GM04503 (cell line): ENCODE measurements at regions not wholly inside any gene's neighbourhood (a gene's known extent, or its start where the extent isn't known, plus 50 kb on each side); places are given as distances from the start of the nearest gene placed in this dataset.
A peak's percentile ranks its signal among the peaks of the same experiment; 100 is the strongest.

Experiments used
- DNase-seq: peaks from one replicate; pipeline ENCODE4 v3.0.0-alpha.2; 2012; ENCODE audit warnings: low read depth

DNA sequence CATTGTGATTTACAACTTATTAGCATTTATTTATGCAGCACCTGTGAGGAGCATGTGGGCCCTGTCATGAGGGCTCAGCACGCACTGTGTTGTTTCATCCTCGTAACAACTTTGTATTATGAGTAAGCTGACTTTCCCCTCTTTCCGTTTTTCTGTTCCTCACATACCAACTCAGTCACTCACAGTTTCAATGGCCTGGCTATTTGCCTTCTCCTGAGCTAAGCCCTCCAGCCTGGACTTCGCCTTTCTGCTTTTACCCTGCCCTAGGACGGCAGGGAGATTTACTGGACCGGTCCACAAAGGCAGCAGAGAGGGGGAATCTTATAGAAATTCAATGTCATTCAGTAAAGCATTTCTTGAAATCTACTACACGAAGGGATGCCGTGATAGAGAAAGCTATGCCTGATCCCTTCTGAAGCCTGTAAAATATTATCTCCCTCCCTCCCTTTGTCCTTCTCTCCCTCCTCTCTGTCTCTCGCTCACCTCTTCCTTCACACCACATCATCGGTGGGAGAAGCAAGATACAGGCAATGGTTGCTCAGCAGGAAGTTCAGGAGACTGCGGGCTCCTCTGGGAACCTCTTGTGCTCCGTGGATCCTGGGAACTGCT lies 219.2 kb upstream of the TBX3 start:
- peak; percentile 54 for DNase-seq

DNA sequence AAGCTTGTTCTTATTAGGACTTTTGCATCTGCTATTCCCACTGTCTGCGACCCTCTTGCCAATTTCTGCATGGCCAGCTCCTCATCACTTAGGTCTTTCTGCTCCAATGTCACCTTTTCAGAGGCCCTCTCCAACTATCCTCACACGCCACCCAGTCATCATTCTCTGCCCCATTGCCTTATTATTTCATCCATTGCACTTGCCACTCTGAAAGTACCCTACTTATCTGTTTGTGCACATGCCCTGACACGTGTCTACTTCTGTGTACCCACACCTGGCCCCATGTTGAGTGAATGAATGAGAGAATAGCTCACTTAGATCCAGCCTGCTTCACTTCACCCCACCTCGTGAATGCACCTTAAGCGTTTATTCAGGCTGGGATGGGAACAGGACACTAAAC lies 218.7 kb upstream of the TBX3 start:
- no peak for DNase-seq

DNA sequence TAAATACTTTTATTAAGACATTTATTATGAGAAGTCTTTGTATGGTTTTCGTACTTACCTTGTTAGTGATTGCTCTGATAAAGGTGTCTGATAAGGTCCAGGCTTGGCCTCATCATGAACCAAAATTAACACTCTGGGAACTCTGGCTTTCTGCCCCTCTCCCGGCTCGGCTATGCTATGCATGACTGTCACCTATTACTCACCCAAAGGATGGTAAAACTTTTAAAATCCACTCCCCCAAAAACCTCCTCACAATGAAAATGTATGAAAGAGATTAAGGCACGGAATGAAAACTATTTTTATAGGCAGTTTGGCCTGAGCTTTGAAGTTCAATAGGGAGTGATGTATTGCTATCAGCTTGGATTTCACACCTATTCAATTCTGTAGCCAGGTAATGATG lies 217.3 kb upstream of the TBX3 start:
- no peak for DNase-seq

DNA sequence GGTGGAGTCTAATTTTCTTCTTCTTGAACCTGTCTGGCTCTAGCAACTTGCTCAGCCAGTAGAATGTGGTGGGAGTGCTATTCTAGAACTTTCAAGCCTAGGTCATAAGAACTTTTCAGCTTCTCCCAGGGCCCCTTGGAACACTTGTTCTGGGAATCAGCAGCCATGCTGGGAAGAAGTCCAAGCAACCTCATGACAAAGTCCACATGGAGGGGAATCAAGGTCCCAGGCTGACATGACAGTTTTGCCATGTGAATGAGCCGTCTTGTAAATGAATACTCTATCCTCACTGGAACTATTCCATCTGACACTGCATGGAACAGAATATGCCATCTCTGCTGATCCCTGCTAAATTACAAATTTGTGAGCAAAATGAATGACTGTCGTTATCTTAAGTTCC lies 214.2 kb upstream of the TBX3 start:
- no peak for DNase-seq

DNA sequence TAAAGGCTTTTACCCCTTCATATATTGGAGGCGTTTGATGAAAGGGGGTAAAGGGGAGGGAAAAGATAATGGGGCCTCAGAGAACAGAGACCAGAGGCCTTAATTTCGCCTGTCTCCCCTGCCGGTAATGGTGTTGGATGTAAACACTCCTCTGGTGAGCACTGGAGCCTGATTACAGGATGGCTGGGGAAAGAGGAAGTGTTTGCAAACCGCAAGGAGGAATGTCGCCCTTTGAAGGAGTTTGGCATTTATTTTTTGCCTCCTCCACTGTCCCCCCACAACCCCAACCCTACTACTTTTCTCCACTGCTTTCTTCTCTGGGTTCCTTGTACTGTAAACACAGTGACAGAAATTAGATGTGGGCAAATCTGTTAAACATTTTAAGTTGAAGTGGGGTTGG lies 211.9 kb upstream of the TBX3 start:
- DNase-seq: no peak

DNA sequence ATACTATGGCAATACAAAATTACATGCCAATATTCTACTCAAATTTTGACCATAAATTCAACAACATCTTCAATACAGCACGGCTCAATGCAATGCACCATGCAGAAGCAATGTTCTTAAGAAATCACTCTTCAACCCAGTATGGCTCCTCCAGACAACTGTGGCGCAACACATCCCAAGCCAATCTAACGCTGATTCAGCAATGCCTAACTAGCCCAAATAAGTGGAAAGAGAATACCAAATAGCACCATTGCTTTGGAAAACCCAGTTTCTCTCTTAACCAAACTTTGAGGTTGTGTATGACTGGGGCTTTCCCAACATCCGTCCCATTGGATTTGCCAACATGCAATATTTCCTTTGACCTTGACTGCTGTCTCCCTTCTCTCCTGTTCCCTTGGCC lies 211.1 kb upstream of the TBX3 start:
- no peak for DNase-seq

DNA sequence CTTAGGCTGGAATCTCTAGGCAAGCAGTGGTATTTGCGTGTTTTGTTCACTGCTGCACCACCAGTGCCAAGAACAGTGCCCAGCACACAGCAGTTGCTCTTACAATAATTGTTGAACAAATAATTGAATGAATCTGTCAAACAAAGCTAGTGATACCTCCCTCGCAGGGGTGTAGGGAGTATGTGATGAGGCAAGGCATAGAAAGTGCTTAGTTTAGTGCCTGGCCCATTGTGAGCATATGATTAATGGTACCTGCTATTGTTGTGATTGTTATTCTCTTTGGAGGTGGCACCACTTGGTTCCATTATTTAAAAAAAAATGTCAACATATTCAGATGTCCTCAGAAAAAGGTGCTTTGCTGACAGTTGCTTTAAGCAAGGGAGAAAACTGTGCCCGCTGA lies 210.1 kb upstream of the TBX3 start:
- DNase-seq: no peak

DNA sequence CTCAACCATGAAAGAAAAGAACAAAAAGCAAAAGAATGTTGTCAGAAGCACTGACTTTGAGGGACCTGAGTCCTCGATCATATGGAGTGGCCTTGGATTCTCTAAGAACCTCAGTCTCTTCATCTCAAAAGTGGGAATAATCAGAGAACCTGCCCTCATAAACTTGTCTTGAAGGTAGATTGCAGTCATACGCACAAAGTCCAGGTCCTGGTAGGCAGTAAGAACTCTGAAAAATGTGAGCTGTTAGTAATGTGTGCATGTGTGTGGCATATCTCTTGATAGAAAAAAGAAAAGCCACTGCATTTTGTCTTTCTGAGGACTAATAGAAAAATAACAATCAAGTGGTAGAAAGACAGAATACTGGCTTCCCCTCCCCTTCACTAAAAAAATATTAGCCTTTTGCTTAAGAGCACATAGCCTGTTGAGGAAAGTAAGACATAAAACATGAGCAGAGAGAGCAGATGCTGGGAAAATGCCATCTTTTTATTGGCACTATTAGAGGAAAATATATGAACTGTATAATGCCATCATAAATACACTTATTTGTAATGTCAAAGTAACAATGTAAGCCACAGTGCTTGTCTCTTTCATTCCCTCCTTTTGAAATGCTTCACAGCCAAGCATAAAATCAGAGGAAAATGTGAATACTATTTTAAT lies 205.1 kb upstream of the TBX3 start:
- DNase-seq: no peak

DNA sequence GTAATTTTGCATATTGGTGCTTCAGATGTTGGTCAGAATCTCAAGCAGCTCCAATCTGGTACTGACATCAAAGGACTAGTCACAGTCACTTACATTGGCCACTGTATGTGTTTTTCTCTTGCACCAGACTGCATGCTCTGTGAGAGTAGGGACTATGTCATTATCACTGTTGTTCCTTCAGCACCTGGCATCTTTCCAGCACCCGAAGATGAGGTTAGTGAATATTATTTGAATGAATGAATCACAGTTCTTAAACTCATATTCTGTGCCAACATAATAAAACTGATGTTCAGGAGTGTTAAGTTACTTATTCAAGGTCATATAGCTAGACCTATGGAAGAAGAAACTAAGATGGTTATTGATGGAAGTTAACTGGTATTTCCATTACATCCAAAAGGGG lies 204.5 kb upstream of the TBX3 start:
- DNase-seq: no peak

DNA sequence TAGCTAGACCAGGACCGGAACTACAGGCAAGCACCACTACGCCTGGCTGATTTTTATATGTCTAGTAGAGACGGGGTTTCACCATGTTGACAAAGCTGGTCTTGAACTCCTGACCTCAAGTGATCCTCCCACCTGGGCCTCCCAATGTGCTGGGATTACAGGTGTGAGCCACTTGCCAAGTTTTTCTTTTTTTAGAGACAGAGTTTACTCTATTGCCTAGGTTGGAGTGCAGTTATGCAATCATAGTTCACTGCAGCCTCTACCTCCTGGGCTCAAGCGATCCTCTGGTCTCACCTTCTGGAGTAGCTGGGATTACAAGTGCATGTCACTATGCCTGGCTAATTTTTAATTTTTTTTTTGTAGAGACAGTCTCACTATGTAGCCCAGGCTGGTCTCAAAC lies 201.5 kb upstream of the TBX3 start:
- no peak for DNase-seq

DNA sequence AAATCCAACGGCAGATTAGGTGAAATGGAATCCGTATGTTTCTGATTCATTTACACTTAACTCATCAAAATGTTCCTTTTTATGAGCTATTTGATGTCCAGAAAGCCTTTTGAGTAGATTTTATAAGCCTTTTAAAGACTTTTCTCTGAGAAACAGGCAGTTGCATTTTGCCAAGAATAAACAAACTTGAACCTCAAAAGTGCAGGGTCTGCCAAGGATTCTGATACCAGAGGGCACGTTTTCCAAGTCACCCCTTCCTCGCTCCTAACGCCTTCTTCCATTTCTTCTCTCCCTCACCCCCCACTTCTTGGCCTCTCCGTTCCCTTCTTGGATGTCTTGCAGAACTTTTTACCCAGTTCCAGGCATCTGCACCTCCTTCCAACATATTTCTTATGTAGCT lies 200.6 kb upstream of the TBX3 start:
- DNase-seq: no peak

DNA sequence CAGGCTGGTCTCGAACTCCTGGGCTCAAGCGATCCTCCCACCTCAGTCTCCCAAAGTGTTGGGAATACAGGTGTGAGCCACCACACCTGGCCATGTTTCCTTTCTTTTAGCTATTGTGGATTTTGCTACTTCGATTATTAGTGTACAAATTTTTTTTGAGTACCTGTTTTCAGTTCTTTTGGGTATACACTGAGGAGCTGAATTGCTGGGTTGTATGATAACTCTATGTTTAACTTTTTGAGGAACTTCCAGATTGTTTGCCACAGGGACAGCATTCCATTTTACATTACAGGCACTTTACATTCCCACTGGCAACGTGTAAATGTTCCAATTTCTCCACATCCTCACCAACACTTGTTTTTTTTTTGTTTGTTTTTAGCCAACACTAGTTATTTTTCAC lies 198.1 kb upstream of the TBX3 start:
- no peak for DNase-seq

DNA sequence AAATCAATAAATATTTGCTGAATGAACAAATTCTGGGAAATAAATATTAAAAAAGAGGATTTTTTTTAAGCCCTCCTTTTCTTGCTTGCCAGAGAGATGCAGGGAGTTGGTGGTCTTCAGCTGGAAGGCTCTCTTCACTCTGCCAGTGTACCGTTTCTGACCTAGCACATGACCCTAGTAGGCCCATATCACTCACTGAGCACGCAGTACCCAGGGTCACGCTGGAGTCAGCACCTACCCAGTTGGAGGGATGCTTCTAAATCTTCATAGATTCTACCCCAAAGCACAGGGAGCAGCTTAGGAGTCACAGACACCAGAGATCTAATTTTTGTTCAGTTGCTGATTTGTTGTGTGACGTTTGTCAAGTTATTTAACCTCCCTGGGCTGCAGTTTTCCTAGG lies 195.4 kb upstream of the TBX3 start:
- no peak for DNase-seq

DNA sequence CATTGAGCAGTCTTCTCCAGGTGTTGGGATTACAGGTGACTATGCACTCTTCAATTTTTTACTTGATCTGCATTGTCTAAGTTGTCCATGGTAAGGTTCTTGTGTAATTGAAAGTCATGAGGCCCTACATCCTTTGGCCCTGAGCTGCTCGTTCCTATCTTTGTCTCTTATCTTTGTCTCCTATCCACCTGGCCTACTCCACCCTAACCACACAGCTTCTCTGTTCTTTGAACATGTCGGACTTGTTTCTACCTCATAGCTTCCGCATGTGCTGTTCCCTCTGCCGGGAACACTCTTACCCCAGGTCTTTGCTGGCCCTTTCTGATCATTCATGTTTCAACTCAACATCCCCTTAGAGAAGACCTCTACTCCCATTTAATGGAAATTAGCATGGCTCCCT lies 194.8 kb upstream of the TBX3 start:
- no peak for DNase-seq

DNA sequence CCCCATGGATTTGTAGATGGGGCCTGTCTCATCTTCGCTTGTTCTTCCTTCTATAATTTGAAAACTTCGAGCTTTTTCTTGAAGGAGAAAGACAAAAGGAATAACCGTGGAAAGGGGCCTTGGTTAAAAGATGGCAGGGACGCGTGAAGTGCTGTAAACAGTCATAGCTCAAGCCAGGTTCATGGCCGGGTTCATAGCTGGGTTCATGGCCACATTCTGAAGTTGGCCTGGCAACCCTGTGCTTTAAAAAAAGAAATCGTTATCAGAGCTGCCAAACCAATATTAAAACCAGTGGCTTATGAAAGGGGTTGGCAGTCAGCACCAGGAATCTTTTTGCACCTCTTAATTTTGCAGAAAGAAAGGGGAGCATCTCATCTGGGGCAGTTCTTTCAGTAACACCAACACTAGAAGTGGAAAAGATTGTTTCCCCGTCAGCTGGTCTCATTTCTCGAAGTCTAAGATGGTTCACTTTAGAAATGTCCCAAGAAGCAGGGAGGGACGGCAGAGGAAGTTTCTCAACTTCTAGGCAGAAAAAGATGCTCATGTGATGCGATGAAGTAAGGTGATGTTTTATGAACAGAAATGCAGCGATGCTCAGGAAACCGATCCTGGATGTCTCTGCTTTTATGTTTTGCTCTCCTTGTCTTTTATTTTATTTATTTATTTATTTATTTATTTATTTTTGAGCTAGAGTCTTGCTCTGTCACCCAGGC lies 193.1 kb upstream of the TBX3 start:
- no peak for DNase-seq

DNA sequence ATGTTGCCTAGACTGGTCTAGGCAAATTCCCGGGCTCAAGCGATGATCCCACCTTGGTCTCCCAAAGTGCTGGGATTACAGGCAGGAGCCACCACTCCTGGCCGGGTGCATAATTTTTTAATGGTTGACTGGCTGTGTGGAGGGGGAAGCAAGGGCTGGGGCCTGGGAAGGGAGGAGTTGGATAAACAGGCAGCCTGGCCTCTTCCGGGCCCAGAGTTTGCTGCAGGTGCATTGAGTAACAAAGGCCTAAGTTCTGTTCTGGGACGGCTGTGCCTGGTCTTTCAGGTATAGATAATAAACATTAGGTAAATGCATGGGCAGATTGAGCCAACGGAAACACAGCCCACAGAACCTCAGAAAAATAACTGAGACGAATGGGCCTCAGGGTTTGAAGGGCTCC lies 191.3 kb upstream of the TBX3 start:
- DNase-seq: no peak

DNA sequence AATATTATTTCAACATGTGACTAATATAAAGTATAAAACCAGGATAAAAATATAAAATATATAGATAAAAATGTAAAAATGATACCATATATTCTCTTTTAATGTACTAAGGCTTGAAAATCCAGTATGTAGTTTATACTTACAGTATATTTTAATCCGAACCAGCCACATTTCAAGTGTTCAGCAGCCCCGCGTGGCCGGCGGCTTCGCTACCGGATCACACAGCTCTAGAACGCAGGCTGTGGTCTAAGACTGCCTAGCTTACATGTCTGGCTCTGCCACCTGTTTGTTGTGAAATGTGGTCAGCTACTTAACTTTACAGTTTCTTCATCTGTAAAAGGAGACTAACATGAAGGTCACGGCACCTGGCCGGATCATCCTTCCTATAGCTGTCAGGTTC lies 189.7 kb upstream of the TBX3 start:
- no peak for DNase-seq

DNA sequence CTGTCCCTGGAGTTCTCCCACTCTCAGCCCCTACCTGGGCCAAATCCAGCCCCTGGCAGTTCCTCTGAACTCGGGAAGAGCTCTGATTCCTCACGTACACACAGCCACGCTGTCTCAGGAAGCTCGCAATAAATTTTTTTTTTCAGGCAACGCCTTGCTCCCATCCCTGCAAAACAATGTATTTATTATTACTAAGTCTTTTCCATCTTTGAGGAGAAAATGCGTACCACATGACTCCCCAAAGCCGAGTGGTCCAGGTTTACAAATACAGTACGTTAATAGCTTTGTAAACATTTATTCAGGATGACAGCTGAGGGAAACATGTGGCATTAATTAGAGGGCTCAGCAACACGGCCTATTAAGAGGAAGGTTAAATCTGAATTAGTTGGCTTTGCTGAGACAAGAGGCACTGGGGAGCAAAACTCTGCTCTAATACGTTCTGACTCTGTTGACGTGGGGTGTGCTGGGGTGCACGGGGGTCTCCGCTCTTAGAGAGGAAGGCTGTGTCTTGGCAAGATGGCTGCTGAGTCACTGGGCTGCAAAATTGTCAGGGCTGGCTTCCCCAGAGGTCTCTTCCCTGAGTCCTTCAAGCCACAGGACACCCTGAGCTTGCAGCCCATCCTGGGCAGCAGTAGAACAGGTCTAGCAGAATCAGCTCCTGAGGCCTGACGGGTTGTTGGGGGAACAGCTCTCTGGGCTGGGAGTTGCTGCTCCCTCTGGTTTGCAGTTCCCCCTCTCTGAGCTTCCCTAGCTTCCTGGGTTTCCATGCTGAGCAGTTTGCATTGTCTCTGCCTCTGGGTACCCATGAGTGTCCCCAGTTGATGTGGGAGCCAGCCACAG lies 185.2 kb upstream of the TBX3 start:
- peak; percentile 76 for DNase-seq

DNA sequence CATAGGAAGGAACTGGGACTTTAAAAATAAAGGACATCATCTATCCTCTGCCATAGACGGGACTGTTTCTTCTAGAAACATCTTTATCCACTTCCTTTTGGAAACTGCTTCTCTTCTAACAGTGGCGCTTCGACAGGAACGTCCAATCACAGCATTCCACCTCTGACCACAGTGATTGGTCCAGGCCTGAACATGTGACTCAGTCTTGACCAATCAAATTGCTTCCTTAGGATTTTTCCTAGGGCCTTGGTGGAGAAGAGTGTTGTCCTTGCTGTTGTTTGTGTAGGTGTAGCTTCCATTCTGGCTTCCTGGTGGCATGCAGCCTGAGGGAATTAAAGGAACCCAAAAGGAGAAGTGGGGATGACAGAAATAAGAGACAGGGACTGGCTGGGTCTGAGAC lies 182.4 kb upstream of the TBX3 start:
- DNase-seq: no peak

DNA sequence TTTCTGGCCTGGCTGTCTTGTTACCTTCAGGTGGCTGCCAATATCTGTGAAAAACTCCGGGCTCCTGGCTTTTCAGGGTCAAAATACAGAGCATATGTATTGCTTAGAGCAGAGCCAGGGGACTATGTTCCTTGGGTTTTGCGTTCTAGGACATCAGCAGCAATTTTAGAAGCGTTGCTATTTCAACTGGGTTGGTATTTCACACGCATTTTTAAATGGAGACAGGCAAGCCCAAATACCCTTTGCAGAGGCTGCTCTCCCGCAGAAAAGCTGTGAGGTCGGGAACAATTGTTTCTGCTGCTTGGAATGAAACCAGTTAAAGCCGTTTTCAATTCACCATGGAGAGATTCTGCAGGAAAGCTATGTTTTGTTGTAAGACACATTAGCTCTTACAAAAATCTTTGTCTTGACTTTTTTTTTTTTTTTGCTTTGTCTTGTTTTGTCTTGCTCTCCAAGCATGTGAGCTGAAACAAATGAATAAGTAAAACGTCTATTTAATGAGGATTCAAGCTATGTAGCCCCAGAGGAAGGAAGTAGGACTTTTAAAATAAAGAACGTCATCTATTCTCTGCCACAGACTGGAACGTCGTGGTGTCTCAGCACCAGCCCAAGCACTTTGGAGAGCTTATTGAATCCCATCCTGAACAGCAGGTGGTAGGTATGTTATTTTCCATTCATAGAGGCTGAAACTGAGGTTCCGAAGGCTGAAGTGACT lies 181.0 kb upstream of the TBX3 start:
- DNase-seq: no peak

DNA sequence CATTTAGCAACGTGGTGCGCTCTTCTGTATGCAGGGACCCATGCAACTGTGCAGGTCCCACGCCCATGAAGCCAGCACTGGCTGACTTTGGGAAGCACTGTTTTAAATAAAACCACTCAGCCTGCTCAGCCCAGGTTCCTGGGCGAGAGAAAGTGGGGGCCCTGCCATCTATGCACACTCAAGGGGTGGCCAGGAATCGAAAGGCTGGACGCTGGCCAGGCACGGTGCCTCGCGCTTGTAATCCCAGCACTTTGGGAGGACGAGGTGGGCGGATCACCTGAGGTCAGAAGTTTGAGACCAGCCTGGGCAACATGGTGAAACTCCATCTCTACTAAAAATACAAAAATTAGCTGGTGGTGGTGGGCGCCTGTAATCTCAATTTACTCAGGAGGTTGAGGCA lies 179.9 kb upstream of the TBX3 start:
- no peak for DNase-seq

DNA sequence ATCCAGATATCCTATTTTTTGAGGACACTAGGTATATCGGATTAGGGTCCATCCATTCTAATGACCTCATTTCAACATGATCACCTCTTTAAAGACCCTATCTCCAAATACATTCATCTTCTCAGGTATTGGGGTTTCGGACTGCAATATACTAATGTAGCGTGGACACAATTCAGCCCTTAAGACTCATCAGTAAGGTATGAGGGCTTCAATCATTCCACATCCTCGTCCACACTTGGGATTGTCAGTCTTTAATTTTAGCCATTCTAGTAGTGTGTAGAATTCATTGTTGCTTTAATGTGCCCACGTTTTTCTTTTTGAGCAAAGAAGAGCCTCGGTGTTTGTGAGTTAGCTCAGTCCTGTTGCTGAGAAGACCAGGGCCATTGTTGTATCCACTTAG lies 177.0 kb upstream of the TBX3 start:
- DNase-seq: no peak
